ENCODE measurements at regions not wholly inside any gene's neighbourhood (a gene's known extent, or its start where the extent isn't known, plus 50 kb on each side); places are given as distances from the start of the nearest gene placed in this dataset.

DNA sequence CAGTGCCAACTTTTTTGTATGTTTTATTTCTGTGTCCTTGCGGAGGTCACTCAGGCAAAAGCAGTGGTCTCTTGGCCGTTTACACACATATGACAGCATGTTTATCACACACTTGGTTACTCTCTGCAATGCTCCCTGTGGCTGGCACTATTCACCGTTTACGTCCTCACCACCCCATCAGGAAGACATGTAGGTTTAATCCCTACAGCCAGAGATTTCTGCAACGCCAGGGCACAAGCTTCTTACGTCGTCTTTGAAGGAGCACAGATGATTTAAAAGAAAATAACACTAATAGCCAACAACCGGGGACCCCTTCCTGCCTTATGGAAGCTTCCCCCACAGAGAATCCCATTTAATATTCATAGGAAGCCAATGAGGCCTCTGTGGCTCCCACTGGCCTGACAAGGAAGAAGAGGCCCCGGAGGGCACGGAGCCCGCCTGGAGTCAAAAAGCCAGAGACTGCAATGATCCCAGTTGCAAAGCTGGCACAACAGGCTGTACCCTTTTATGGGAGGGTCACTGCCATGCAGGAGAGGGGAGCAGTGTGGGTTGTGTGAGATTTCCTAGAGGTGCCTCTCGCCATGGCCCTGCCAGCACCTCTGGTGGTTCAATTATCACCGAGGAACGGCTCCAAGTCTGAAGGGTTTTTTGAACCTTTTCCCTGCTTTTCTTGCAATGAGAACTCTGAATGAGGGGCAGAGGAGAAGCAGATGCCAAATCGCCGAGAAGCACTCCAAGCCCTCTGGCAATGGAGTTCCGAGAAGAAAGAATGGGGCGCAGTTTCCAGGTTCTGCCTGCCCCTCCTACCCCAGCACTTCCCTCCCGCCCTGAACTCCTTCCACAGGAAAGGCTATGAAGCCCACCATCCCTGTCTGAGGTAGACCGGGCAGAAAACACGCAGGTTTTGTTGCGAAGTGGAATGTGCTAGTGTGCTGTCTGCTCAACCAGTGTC lies 96.2 kb downstream of the THBS2 start:
- TF ChIP-seq, protein P1, sequence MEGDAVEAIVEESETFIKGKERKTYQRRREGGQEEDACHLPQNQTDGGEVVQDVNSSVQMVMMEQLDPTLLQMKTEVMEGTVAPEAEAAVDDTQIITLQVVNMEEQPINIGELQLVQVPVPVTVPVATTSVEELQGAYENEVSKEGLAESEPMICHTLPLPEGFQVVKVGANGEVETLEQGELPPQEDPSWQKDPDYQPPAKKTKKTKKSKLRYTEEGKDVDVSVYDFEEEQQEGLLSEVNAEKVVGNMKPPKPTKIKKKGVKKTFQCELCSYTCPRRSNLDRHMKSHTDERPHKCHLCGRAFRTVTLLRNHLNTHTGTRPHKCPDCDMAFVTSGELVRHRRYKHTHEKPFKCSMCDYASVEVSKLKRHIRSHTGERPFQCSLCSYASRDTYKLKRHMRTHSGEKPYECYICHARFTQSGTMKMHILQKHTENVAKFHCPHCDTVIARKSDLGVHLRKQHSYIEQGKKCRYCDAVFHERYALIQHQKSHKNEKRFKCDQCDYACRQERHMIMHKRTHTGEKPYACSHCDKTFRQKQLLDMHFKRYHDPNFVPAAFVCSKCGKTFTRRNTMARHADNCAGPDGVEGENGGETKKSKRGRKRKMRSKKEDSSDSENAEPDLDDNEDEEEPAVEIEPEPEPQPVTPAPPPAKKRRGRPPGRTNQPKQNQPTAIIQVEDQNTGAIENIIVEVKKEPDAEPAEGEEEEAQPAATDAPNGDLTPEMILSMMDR (IDR thresholded peaks at IDR 0.05; ENCODE audit: borderline replicate concordance, extremely low read depth, insufficient read depth), result no peak
- DNase-seq, result peak in 2 of 5 donors; percentile 5 to 52
- intact Hi-C loops (cut with DNase I), result no loop called here
- H3K4me1 ChIP-seq (ENCODE audit: control insufficient read depth in 2 of 3, insufficient read depth in 2 of 3, low read depth in 1 of 3, low read length in 3 of 3), result no peaks in the 10 kb centered on the region
- no peaks in the 10 kb centered on the region for H3K9me3 ChIP-seq (ENCODE audit: control insufficient read depth in 2 of 3, insufficient read depth in 1 of 3, low read length in 3 of 3)
- peak overlapping the region in 1 of 2 donors; percentile 44 for H3K27ac ChIP-seq (ENCODE audit: low read depth in 2 of 2, low read length in 2 of 2)
- H3K27me3 ChIP-seq (ENCODE audit: control insufficient read depth, insufficient read depth, low read length), result no peaks in the 10 kb centered on the region
- no peak for FAIRE-seq
- H3K9ac ChIP-seq (ENCODE audit: low read length in 3 of 3), result no peak overlapping the region
- H3K4me3 ChIP-seq (ENCODE audit: low read length in 3 of 3), result no peak overlapping the region
- no peaks in the 10 kb centered on the region for H3K36me3 ChIP-seq (ENCODE audit: control insufficient read depth in 2 of 3, insufficient read depth in 3 of 3, low read length in 3 of 3)

DNA sequence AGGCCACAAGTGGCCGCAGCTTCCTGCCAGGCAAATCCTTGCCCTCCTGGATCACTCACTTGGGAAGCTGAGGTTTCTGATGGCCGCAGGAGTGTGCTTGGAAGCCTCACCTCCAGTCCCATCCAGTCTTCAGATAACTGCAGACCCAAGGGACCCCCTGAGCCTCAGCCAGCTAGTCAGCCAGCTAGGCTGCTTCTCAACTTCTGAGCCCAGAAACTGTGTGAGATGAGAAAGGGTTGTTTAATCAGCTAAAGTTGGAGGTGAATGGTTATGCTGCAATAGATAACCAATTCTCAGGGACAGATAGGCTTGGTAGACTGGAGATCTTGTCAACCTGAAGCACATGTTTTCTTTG lies 96.9 kb downstream of the THBS2 start:
- no peak for FAIRE-seq
- no peak overlapping the region for H3K27ac ChIP-seq (ENCODE audit: low read depth in 2 of 2, low read length in 2 of 2)
- no peak overlapping the region for H3K4me3 ChIP-seq (ENCODE audit: low read length in 3 of 3)
- intact Hi-C loops (cut with DNase I), result no loop called here
- DNase-seq, result peak in 1 of 5 donors; percentile 6
- H3K9me3 ChIP-seq (ENCODE audit: control insufficient read depth in 2 of 3, insufficient read depth in 1 of 3, low read length in 3 of 3), result no peaks in the 10 kb centered on the region
- no peak overlapping the region for H3K9ac ChIP-seq (ENCODE audit: low read length in 3 of 3)
- no peaks in the 10 kb centered on the region for H3K4me1 ChIP-seq (ENCODE audit: control insufficient read depth in 2 of 3, insufficient read depth in 2 of 3, low read depth in 1 of 3, low read length in 3 of 3)
- no peaks in the 10 kb centered on the region for H3K36me3 ChIP-seq (ENCODE audit: control insufficient read depth in 2 of 3, insufficient read depth in 3 of 3, low read length in 3 of 3)
- TF ChIP-seq, protein P1 (IDR thresholded peaks at IDR 0.05; ENCODE audit: borderline replicate concordance, extremely low read depth, insufficient read depth), result no peak
- H3K27me3 ChIP-seq (ENCODE audit: control insufficient read depth, insufficient read depth, low read length), result no peaks in the 10 kb centered on the region

DNA sequence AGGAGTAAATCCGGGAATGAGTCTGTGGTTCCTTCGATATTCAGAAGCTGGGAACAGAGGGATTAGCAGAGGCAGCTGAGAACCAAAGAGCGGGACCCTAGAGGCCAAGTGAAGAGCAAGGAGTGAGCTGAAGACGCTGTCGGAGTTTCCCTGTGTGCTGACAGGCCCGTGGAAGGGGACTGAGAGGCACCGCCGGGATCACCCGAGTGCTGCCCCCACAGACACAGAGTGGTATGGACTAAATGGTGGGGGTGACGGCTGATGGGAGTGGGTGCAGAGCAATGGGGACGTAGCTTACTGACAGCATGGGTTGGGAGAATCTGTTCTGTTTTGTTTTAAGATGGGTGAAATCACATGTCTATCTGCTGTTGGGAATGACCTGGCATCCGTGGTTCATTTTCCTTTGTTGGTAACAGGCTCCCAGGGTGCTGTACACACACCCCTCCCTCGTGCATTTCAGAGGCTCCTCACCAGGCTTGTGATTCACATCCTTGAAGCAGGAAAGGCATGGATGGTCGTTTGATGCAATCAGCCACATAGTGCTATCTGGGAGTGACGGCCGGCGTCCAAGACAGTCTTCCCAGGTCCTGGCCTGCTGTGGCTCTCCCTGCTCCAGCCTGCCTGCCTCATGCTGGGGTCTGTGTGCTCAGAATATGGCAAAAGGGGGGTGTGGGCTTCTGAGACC lies 97.4 kb downstream of the THBS2 start:
- no peak overlapping the region for H3K9ac ChIP-seq (ENCODE audit: low read length in 3 of 3)
- no peak for FAIRE-seq

More for the DNA sequence above, 97.4 kb downstream of the THBS2 start:
- Histone ChIP-seq H3K27me3 (ENCODE audit: control insufficient read depth, insufficient read depth, low read length) (no peaks in the 10 kb centered on the region), H3K4me1 (ENCODE audit: control insufficient read depth in 2 of 3, insufficient read depth in 2 of 3, low read depth in 1 of 3, low read length in 3 of 3) (no peaks in the 10 kb centered on the region), H3K36me3 (ENCODE audit: control insufficient read depth in 2 of 3, insufficient read depth in 3 of 3, low read length in 3 of 3) (no peaks in the 10 kb centered on the region), H3K9me3 (ENCODE audit: control insufficient read depth in 2 of 3, insufficient read depth in 1 of 3, low read length in 3 of 3) (no peaks in the 10 kb centered on the region), H3K27ac (ENCODE audit: low read depth in 2 of 2, low read length in 2 of 2) (no peak overlapping the region), H3K4me3 (ENCODE audit: low read length in 3 of 3) (no peak overlapping the region)
- DNase-seq, result peak in 2 of 5 donors; percentile 5 to 49
- intact Hi-C loops (cut with DNase I), result no loop called here
- TF ChIP-seq, protein P1 (IDR thresholded peaks at IDR 0.05; ENCODE audit: borderline replicate concordance, extremely low read depth, insufficient read depth), result no peak
